Panc1 (cell line): ENCODE measurements at regions not wholly inside any gene's neighbourhood (a gene's known extent, or its start where the extent isn't known, plus 50 kb on each side); places are given as distances from the start of the nearest gene placed in this dataset.

Experiments
- ATAC-seq: fragments of 200-7000 bp; cut with Tn5 transposase; 2 replicates; pipeline ENCODE4 v1.9.1; 2020; ENCODE audit warnings: mild to moderate bottlenecking, moderate library complexity
- BruUV-seq: library from RNA; stranded (reverse); fragments of 400-500 nt; replicated peaks from 2 replicates; lab custom pipeline; 2021; lab: Mats Ljungman, UMichigan
- CTCF ChIA-PET: fragments of 300-600 bp; sonication (Branson Sonifier 250); formaldehyde crosslinking; loops from one replicate; lab custom pipeline; 2022; ENCODE audit warnings: antibody characterized with exemption; lab: Charles Lee
- POLR2A ChIA-PET: fragments of 300-600 bp; sonication (Branson Sonifier 250); formaldehyde crosslinking; loops from one replicate; lab custom pipeline; 2022; ENCODE audit warnings: antibody characterized with exemption; lab: Charles Lee
- DNase-seq: peaks from one replicate; pipeline ENCODE4 v3.0.0-alpha.2; 2010; ENCODE audit warnings: low read depth, low spot score
- H3K27ac ChIP-seq: 2 replicates; pipeline ENCODE4 v1.5.1; 2011; ENCODE audit warnings: mild to moderate bottlenecking, low read length, inconsistent platforms
- H3K27me3 ChIP-seq: fragments of 200-500 bp; sonication (Bioruptor generic); 2 replicates; pipeline ENCODE4 v1.6.0; 2014; ENCODE audit warnings: low read length, inconsistent platforms; ENCODE audit not compliant: control insufficient read depth, insufficient read depth
- H3K36me3 ChIP-seq: fragments of 200-500 bp; sonication (Bioruptor generic); 2 replicates; pipeline ENCODE4 v1.5.1; 2014; ENCODE audit warnings: inconsistent platforms, mild to moderate bottlenecking, low read length, moderate library complexity; ENCODE audit not compliant: control insufficient read depth, insufficient read depth
- H3K4me1 ChIP-seq: 2 replicates; pipeline ENCODE4 v1.5.1; 2011; ENCODE audit warnings: inconsistent platforms, mild to moderate bottlenecking, low read length, moderate library complexity; ENCODE audit not compliant: control insufficient read depth, insufficient read depth
- H3K4me3 ChIP-seq, 2 experiments: 2 replicates each; pipeline ENCODE4 v1.5.1; 2011 to 2012; ENCODE audit warnings: low read depth in 2 of 2, low read length in 2 of 2, mild to moderate bottlenecking in 2 of 2, inconsistent platforms in 1 of 2, moderate library complexity in 1 of 2
- H3K9me3 ChIP-seq: fragments of 200-500 bp; sonication (Bioruptor generic); 2 replicates; pipeline ENCODE4 v1.5.1; 2014; ENCODE audit warnings: low read depth, mild to moderate bottlenecking, inconsistent platforms, low read length, moderate library complexity; ENCODE audit not compliant: control insufficient read depth, insufficient read depth
- CTCF ChIP-seq: fragments of 450-650 bp; IDR thresholded peaks from 2 replicates; pipeline ENCODE4 v1.5.1; 2017; ENCODE audit warnings: mild to moderate bottlenecking
- POLR2AphosphoS5 ChIP-seq: IDR thresholded peaks from 2 replicates; pipeline ENCODE4 v1.6.1; 2012; ENCODE audit warnings: mild to moderate bottlenecking, low read depth, low read length, moderate library complexity
- REST ChIP-seq, 2 experiments: IDR thresholded peaks; 2 replicates each; pipeline ENCODE4 v1.6.1; 2011 to 2012; ENCODE audit warnings: low read depth in 2 of 2, control low read depth in 1 of 2, low read length in 1 of 2, mild to moderate bottlenecking in 1 of 2, moderate library complexity in 1 of 2; ENCODE audit not compliant: insufficient read depth in 1 of 2
- SIN3A ChIP-seq: IDR thresholded peaks from 2 replicates; pipeline ENCODE4 v1.6.1; 2012; ENCODE audit warnings: low read depth, mild to moderate bottlenecking, low read length, moderate library complexity, borderline replicate concordance; ENCODE audit not compliant: insufficient read depth
- TCF7L2 ChIP-seq: IDR thresholded peaks from 2 replicates; pipeline ENCODE4 v1.6.1; 2011; ENCODE audit warnings: mild to moderate bottlenecking, low read depth, low read length, inconsistent platforms
- in situ Hi-C: cut with HindIII; loops from 2 replicates; pipeline ENCODE4 v1.10.0; 2016; ENCODE audit warnings: low sequenced_read_pairs, low pct_unique_long_range_greater_than_20kb
- intact Hi-C: fragments of 100-400 bp; cut with micrococcal nuclease; formaldehyde crosslinking; loops from one replicate; pipeline ENCODE4 v1.10.0; 2022; ENCODE audit not compliant: unreplicated experiment

GRCh38 chr2:16270441-16270840 is 330.1 kb downstream of the MYCN start:
- no TSS peak for BruUV-seq
- Histone ChIP-seq H3K9me3 (no peaks in the 10 kb centered on the region), H3K27ac (no peak overlapping the region), H3K36me3 (no peaks in the 10 kb centered on the region), H3K4me3 (no peak overlapping the region), H3K27me3 (no peaks in the 10 kb centered on the region), H3K4me1 (no peaks in the 10 kb centered on the region)
- ChIA-PET POLR2A (no interaction called here), CTCF (no interaction called here)
- no peak for TF ChIP-seq POLR2AphosphoS5
- TF ChIP-seq REST (IDR thresholded peaks at IDR 0.05; ENCODE audit: insufficient read depth in 1 of 2, low read depth in 2 of 2, low read length in 1 of 2) = no peak
- TF ChIP-seq CTCF = no peak
- TF ChIP-seq TCF7L2 = no peak
- no peak for TF ChIP-seq SIN3A
- intact Hi-C loops (no loop called here), in situ Hi-C loops (no loop called here)
- ATAC-seq (no peak), DNase-seq (no peak)

GRCh38 chr2:16268301-16269000 is 328.1 kb downstream of the MYCN start:
- TF ChIP-seq TCF7L2 (no peak), REST (IDR thresholded peaks at IDR 0.05; ENCODE audit: insufficient read depth in 1 of 2, low read depth in 2 of 2, low read length in 1 of 2) (no peak)
- H3K27ac ChIP-seq = no peak overlapping the region
- no peaks in the 10 kb centered on the region for H3K36me3 ChIP-seq
- H3K4me3 ChIP-seq = no peak overlapping the region
- in situ Hi-C loops (no loop called here), intact Hi-C loops (loop anchor here (10.0 kb wide), 1 partner anchor 324 kb away; the partner anchor contains the start of gene MYCN)
- ATAC-seq (no peak), DNase-seq (no peak)
- no TSS peak for BruUV-seq
- ChIA-PET CTCF (no interaction called here), POLR2A (no interaction called here)
- H3K9me3 ChIP-seq = no peaks in the 10 kb centered on the region
- H3K27me3 ChIP-seq = no peaks in the 10 kb centered on the region
- no peaks in the 10 kb centered on the region for H3K4me1 ChIP-seq
